Superior temporal gyrus (tissue), 1 donor: ENCODE measurements at regions not wholly inside any gene's neighbourhood (a gene's known extent, or its start where the extent isn't known, plus 50 kb on each side); places are given as distances from the start of the nearest gene placed in this dataset.
"Not testable (repeated sequence)": the region's sequence is repeated elsewhere in the genome, so short reads cannot be mapped to it uniquely, and the experiment has no call there.

Experiments
- DNase-seq: peaks from one replicate; pipeline ENCODE4 v3.0.0-alpha.2; 2016; ENCODE audit errors: extremely low spot score

GRCh38 chr6:25180630-25181349 lies 98.4 kb upstream of the CARMIL1 start:
- DNase-seq: no peak

GRCh38 chr6:25181350-25181724 lies 97.8 kb upstream of the CARMIL1 start:
- no peak for DNase-seq

GRCh38 chr6:25181923-25182322 lies 97.3 kb upstream of the CARMIL1 start:
- DNase-seq: no peak

DNA sequence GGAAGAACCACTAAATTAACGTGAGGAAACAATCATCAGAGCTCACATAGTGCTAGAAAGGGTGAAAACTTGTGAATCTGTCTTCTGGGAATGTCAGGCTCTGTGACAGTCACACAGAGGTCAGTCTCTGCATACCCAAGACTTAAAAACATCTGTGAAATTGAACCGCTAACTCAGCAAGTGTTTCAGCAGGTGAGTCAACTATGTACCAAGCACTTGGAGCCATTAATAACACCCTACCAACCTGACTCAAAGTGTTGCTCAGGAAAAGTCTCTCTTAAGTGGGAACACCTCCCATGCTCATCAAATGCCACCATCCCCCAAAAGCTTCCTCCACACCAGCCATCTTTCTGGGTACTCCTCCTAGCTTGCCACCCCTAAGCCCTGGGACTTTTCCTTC lies 92.3 kb upstream of the CARMIL1 start:
- no peak for DNase-seq

DNA sequence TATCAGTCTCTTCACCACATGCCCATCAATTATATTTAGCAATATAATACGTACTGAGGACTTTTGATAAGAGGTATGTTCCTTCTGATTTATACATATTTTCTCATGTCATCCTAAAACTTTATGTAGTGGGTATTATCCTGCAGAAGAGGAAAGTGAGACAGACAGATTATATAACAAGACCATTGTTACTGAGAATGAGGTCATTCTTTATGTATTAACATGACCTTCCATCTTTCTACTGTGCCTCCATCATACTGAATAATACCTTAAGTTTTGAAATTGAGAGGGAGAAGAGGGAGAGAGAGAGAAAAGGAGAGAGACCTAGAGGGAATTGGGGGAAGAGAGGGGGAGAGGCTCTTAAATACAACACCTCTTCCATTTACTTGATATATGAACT lies 90.9 kb upstream of the CARMIL1 start:
- DNase-seq: no peak

GRCh38 chr6:25192590-25193459 lies 86.3 kb upstream of the CARMIL1 start:
- no peak for DNase-seq

GRCh38 chr6:25193460-25194171 lies 85.6 kb upstream of the CARMIL1 start:
- peak; percentile 27 for DNase-seq

GRCh38 chr6:25194172-25194678 lies 84.9 kb upstream of the CARMIL1 start:
- DNase-seq: no peak

DNA sequence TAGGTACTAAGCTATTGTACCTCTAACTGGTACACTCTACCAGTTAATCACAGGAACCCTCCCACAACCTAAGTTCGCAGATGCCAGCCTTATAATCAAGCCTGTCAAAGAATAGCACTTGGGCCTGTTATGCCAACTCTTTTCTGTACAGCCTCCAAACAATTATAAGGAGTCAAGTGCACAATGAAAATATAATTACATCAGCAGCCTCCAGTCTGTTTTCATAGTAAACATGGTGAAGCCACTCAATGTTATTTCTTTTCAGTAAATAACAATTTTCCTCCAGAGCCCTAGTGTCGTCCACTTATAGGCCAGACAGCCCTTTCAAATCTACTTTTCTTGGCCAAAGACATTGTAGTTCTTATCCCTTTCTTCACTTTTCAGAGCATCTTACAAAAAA lies 82.7 kb upstream of the CARMIL1 start:
- DNase-seq: no peak

GRCh38 chr6:25197111-25197510 lies 82.1 kb upstream of the CARMIL1 start:
- DNase-seq: no peak

GRCh38 chr6:25199544-25199943 lies 79.6 kb upstream of the CARMIL1 start:
- DNase-seq: no peak

DNA sequence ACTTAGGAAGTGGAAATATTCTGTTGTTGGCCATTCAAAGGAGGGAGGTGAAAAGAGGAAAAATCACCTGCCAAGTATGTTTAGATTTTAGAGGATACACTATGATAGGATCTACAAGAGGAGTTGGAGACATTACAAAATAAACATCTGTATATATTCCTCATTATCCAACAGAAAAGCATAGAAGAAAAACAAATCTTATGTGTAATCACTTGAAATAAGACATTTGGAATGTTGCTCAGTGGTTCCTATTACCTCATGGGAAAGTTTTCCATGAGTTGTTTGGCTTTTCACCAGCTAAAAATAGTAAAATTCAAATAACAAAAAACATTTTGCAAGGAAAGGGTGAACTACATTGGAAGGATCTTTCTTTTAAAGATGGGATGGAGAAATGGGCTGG lies 76.7 kb upstream of the CARMIL1 start:
- DNase-seq: no peak

GRCh38 chr6:25205629-25206028 lies 73.5 kb upstream of the CARMIL1 start:
- no peak for DNase-seq

DNA sequence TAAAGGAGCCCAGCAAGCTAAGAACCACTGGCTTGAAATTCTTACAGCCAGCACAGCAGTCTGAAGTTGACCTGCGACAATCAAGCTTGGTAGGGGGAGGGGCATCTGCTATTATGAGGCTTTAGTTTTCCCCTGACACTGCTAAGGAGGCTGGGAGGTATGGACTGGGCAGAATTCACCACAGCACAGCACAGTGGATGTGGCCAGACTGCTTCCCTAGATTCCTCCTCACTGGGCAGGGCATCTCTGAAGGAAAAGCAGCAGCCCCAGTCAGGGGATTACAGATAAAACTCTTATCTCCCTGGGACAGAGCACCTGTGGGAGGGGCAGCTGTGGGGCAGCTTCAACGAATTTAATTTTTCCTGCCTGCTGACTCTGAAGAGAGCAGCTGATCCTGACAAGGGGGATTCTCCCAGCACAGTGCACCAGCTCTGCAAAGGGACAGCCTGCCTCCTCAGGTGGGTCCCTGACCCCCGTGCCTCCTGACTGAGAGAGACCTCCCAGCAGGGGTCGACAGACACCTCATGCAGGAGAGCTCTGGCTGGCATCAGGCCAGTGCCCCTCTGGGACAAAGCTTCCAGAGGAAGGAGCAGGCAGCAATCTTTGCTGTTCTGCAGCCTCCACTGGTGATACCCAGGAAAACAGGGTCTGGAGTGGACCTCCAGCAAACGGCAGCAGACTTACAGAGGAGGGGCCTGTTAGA lies 71.6 kb upstream of the CARMIL1 start:
- DNase-seq: not testable (repeated sequence)

DNA sequence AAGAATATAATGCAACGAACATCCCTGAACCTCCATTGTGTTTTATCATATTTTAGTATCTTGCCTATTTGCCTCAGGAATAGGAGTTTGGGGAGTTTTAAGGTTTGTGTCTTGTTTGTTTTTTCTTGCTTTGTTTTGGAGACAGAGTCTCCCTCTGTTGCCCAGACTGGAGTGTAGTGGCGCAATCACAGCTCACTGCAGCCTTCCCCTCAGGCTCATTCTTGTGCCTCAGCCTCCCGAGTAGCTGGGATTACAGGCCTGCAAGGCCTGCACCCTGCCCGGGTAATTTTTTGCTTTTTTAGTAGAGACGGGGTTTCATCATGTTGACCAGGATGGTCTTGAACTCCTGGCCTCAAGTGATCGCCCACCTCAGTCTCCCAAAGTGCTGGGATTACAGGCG lies 63.3 kb upstream of the CARMIL1 start:
- no peak for DNase-seq

- no peak for DNase-seq
These were observed 61.9 kb upstream of the CARMIL1 start for GRCh38 chr6:25217302-25217701.

DNA sequence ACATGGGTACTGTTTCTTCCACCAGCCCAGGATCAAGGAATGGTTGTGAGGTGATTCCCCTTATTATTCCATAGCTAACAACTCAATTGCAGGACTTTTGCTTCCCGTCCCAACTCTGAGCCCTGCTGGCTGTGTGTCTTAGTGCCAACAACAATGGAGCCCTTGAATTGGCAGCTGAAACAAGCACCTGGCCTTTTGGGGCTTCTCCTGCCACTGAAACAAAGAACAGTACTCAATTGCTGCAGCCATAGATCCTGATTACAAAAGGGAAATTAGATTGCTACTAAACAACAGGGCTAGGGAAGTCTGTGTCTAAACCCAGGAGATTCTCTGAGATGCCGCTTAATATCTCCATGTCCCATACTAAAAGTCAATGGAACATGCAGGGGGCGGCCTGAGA lies 61.3 kb upstream of the CARMIL1 start:
- DNase-seq: no peak

GRCh38 chr6:25218346-25218745 lies 60.8 kb upstream of the CARMIL1 start:
- DNase-seq: no peak

DNA sequence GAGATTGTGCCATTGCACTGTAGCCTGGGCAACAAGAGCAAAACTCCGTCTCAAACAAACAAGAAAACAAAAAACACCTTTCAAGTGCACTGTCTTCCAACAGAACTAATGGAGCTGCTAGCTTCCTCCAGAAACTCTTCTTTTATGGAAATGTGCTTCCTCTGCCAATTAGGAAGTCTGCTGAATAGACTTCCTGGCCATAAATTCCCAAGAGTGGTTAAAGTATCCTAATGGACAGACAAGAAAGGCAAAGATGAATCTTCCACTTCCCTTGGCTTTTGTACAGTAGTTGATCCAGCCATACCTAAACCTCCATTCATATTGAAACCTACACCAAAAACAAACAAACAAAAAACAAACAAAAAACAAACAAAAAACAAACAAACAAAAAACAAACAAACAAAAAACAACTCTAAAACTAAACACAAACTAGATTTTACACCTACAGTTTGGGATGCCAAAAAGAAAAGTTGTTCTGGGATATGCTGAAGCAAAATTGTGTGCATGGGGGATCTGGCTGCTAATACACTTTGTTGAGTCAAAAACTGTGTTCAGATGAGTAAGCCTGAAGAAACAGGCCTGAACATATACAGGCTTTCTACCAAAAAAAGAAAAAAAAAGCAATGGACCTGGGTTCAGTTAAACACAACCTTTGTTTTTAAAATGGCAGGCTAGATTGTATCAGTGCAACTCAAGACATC lies 59.8 kb upstream of the CARMIL1 start:
- no peak for DNase-seq

DNA sequence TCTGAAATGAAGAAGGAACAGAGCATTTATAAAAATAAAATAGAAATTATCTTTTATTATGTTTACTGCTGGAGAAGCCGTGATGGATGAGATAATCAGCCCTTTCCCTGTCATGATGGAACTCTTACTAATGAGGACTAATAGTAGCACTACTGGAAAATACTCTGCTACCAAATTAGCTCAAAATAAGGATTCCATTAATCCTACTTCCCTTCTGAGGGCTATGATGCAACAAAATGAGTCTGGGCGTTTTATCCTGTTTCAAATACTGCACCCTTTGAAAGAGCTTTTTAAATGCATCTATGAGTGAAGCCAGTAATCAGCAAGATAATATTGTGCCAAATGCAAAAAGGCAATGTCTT lies 59.3 kb upstream of the CARMIL1 start:
- DNase-seq: no peak

DNA sequence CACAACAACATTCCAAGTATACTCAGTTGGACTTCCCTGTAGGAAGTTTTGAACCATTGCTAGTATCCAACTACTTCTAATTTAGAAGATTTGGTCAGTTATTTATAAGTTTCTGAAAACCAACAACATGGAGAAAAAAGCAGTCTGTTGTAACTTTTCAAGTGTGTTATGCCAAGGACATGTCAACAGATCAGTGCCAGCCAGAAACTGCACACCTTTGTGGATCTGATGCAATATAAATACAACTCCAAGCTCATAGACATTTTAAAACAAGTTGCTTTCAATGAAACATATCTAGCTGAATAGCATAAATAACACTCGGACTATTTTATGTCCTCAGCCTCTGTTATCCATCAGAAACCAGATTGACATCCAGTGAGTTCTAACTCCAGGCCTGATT lies 58.3 kb upstream of the CARMIL1 start:
- no peak for DNase-seq
